D341Med (cell line): ENCODE measurements at regions not wholly inside any gene's neighbourhood (a gene's known extent, or its start where the extent isn't known, plus 50 kb on each side); places are given as distances from the start of the nearest gene placed in this dataset.

Source experiments
- DNase-seq: peaks from one replicate; pipeline ENCODE4 v3.0.0; 2012; ENCODE audit warnings: low spot score

DNA sequence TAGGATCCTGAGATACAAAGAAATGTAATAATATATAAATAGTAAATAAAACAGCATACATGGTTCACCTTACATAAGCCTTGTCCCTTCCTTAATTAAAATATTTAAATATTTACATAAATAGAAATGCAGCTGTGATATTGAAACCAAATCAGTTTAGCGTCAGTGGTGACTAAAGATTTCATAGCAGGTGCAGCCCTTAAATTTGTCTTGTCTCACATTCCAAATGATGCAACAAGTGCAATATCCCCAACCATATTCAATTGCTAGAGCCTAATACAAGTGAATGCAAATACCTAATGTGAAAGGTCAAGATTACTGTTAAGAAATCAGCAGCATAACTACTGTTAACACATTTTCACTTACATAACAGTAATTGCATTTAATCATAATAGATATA lies 539.5 kb downstream of the NYAP2 start:
- DNase-seq = no peak

- no peak for DNase-seq
These were observed 538.2 kb downstream of the NYAP2 start for GRCh38 chr2:225937625-225938187.

GRCh38 chr2:225932811-225933413 lies 533.4 kb downstream of the NYAP2 start:
- no peak for DNase-seq

- no peak for DNase-seq
These were observed 531.2 kb downstream of the NYAP2 start for GRCh38 chr2:225930687-225931086.

DNA sequence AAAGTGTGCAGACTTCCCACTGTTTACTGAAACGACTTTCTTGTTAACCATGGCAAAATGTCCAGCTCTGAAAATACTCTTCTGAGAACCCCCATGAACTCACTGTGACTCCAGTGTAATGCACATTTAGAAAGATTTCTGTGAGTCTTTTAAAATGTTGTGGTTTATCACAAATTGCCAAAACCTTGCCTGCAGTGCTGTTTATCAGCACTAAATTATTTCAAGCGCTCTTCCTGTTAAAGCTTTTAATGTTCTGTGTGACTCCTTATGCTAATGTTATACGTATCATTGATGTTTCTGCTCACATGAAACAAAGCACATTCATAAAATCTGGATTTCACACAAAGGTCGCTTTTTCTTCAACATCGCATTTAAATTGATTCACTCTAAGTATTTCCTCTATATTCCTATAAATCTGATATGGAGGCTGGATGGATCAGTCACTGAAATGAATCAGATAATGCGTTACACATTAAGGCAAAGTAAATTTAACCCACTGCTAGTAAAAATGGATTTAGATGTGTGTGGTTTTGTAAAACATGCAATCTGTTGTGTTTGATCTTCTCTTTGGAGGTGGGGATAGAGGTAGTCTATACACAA lies 521.2 kb downstream of the NYAP2 start:
- no peak for DNase-seq

DNA sequence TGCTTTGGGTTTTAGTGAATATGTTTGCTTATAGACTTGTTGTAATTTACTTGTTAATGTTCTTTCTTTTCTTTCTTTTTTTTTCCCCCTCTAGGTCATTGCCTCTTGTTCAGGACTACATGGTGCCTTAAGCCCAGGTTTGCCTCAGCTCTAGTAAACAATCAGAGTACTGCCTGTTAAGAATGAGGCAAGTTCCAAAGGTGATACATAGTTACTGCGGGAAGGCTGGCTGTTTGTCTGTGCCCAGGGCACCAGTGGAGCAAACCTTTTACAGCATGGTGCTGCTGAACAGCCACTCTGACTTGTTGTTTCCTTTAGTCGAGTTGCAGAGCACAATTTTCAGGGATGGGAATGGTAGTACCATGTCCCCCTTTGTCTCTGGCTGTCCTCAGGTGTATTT lies 517.2 kb downstream of the NYAP2 start:
- DNase-seq = no peak

DNA sequence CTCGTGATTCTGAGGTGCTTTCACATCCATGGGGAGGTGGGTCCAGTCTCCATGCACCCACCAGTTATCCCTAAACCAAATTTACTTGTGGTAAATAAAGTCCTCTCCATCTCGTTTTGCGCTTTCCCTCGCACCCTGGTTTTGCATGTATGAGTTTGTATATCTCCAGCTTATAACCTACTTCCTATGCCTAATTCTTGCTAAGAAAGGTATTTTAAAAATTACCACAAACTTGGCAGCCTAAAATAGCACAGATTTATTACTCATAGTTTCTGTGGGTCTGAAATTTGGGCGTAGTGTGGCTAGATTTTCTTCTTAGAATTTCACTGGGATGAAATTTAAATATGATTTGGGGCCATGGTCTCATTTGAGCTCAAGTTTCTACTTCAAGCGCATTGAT lies 511.5 kb downstream of the NYAP2 start:
- no peak for DNase-seq

DNA sequence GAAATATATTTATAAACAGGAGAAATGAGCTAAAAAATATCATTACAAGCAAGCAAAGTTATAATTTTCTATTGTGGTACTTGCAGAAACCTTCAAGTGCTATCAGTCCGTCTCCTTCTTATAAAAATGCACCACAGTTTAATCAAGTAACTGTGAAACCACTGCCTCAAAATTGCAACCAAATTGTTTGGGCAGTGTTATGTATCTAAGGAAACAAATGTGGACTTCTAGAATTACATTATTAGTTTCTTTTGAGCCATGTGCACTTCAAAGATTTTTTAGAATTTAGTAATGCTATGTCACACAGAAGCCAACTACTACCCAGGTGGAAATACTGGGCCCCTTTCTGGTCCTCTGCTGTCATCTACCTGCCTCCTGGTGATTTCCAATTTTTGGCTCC lies 495.6 kb downstream of the NYAP2 start:
- no peak for DNase-seq

- DNase-seq = no peak
These were observed 494.9 kb downstream of the NYAP2 start for GRCh38 chr2:225894236-225894980.

DNA sequence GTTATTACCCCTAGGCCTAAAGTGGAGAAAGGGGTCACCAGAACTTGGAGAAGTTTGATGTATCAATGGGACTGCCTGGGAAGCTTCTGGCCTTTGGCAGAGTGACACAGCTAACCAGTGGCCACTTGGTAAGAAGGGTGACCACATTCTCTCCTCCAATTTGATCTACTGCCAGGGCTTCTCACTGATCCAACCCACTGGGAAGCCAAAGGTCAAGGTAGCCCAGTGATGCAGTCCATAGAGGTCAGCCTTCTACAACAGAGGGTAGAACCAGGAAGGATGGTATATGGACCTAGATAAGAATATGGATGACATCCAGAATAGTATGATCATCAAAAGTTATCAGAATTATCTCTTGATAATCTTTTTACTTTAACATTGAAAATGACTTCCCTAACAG lies 493.6 kb downstream of the NYAP2 start:
- no peak for DNase-seq

DNA sequence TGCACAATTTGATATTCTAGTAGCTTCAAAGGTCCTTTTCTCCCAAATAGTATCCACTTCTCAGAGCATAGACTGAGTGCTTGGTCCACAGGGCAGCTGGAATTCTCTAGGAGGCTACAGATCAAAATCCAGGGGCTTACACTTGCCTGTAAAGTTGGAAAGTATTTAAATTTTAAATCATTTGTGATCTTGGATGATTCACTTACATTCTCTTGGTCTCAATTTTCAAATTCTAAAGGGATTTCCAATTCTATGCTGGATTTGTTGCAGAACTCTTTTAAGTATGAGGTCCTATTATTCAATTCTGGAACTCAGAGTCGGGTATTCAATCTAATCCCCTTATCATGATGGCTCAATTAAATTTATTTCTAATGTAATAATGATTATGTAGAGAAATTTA lies 492.3 kb downstream of the NYAP2 start:
- no peak for DNase-seq

GRCh38 chr2:225891013-225891412 lies 491.5 kb downstream of the NYAP2 start:
- no peak for DNase-seq

- peak; percentile 45 for DNase-seq
These were observed 489.9 kb downstream of the NYAP2 start for GRCh38 chr2:225889452-225889851.

DNA sequence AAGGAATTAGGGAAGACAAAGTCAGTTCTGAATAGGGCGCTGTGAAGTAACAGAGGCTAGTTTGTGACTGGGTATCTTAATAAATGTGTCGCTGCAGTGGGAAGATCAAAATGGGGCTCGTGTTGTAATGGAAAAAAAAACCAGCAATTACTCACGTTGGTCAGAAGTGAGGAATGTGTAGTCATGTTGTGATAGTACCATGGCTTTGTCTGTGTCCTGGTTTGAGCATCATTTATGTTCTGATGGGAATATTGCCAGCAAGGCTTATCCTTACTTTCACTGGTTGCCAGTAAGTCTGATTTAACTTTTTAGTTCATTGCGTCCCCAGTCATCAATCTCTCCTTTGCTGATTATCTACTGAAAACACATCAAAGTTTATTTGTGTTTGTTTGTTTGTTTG lies 467.6 kb downstream of the NYAP2 start:
- no peak for DNase-seq

DNA sequence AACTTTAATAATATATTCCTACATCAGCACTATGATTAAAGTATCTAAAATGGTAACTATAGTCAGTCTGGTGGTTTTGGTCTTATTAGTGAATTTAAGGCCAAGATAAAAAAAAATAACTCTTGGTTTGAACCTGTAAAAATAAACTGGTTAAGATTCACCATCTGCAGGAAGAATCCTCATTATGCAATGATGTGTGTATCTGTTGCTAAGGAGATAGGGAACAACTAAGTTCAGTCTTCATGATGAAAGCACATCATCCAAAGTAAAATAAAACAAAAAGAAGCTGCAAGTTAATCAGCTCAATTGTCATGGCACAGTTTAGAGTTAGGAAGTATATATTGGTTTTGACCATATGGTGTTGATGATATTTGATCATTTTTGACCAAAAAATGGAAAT lies 466.0 kb downstream of the NYAP2 start:
- DNase-seq = no peak

DNA sequence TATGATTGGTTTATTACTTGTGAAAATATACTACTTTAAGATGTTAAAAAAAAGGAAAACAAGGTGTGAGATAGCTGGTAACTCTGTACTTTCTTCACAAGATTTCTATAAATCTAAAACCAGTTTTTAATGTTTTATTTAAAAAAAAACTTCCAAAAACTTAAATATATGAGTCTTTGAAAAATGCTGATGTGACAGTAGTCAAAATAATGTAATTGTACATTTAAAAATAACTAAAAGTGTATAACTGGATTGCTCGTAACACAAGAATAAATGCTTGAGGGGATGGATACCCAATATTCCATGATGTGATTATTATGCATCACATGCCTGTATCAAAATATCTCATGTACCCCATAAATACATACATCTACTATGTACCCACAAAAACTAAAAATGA lies 464.9 kb downstream of the NYAP2 start:
- DNase-seq = no peak

DNA sequence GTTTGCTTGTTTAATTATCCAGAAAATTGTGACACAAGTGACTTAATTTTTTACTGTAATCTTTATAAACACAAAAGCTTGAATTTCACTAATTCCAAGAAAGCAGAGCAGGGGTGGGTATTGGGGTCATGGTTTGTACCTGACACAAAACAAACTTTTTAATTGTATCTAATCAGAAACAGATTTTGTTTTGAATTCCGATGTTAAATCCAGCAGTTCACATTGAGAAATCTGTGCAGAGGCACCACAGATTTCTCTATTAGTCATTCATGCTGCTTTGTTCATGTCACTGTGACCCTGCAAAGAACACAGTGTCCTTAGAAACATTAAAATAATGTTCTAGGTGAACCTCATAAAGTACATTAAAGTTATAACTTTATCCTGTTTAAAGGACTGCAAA lies 443.4 kb downstream of the NYAP2 start:
- no peak for DNase-seq

GRCh38 chr2:225841314-225841713 lies 441.8 kb downstream of the NYAP2 start:
- no peak for DNase-seq

DNA sequence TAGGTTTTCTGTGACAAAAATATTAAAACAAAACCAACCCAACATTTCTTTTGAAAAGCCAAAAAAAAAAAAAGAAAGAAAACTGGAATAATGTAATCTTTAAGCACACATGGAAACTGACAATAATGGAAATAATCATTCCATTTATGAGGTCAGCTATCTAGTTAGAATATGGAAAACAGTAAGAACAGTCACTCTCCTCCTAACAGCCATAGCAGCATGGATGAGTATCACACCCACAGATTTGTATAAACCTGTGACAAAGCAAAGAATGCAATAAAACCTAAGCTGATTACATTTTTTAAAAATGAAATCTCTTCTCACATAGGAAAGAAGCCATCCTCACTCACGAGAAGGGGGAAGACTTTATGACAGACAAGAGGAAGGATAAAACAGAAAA lies 437.8 kb downstream of the NYAP2 start:
- DNase-seq = no peak

DNA sequence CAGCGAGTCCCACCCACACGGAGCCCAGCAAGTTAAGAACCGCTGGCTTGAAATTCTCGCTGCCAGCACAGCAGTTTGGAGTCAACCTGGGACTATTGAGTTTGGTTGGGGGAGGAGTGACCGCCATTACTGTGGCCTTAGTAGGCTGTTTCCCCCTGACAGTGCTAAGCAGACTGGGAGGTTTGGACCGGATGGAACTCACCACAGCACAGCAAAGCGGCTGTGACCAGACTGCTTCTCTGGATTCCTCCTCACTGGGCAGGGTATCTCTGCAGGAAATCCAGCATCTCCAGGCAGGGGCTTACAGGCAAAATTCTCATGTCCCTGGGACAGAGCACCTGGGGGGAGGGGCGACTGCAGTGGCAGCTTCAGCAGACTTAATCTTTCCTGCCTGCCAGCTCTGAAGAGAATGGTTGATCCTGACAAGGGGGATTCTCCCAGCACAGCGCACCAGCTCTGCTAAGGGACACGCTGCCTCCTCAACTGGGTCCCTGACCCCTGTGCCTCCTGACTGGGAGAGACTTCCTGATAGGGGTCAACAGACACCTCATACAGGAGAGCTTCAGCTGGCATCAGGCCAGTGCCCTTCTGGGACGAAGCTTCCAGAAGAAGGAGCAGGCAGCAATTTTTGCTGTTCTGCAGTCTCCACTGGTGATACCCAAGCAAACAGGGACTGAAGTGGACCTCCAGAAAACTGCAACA lies 425.4 kb downstream of the NYAP2 start:
- no peak for DNase-seq

DNA sequence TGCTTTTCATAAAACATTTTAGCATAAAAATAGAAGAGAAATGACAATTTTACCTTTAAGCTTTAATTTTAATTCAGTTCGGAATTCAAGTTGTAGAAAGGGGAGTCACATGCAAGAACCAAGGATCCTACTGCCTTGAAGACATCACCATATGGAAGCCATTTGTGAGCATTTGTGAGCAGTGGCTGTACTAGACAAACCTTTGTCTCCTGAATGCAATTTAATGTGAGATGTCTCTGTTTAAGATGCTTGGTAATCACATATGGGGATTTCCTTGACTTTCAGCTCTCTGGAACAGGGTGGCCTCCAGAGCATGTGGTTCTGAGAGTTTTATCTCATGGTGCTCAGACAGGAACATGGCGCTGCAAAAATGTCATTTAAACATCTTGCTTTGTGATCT lies 421.8 kb downstream of the NYAP2 start:
- no peak for DNase-seq

DNA sequence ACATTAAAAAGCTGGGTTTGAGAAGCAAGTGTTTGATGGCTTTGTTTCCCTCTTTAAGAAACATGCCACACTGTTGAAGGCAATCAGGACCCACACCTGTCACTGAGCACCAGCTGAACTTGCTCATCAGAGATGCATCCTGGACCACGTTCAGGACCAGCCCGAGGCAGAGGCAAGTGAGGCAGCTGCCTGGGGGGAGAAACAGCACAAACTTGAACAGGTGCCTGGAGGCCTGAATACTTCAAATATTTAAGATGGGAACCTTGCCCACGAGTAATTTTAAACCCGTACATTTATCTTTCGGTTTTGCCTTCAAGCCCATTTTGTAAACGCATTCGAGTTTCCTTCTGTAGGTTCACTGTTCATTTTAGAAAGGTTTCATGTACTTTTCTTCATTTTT lies 421.3 kb downstream of the NYAP2 start:
- no peak for DNase-seq

GRCh38 chr2:225814554-225814953 lies 415.0 kb downstream of the NYAP2 start:
- no peak for DNase-seq
